ENCODE measurements at regions not wholly inside any gene's neighbourhood (a gene's known extent, or its start where the extent isn't known, plus 50 kb on each side); places are given as distances from the start of the nearest gene placed in this dataset.

- TF ChIP-seq E2F1 (CRISPR knock-in tag; IDR thresholded peaks at IDR 0.05) (no peak), RORB (CRISPR knock-in tag; IDR thresholded peaks at IDR 0.05) (no peak), AFF4 (CRISPR knock-in tag; IDR thresholded peaks at IDR 0.05; ENCODE audit: borderline replicate concordance) (no peak), AR (CRISPR knock-in tag; IDR thresholded peaks at IDR 0.05) (no peak), OVOL2 (CRISPR knock-in tag; IDR thresholded peaks at IDR 0.05; ENCODE audit: borderline replicate concordance) (no peak), ATF6 (CRISPR knock-in tag; IDR thresholded peaks at IDR 0.05) (no peak)
Measured at GRCh38 chr14:34204774-34205173, 253.9 kb upstream of the EGLN3 start (continued).

- Mint-ChIP-seq H3K4me1 (no peaks in the 10 kb centered on the region), H3K36me3 (no peaks in the 10 kb centered on the region), H3K27ac (no peak overlapping the region), H3K9me3 (peaks cover 16% of the 10 kb centered on the region), H3K4me3 (no peak overlapping the region), H3K27me3 (ENCODE audit: low read depth) (0 out of 2 replicates have a peak, but pooled peaks cover 2% of the 10 kb centered on the region)
- CTCF ChIA-PET: no interaction called here
- DNase-seq (ENCODE audit: low spot score): no peak
- no peak for ATAC-seq
- POLR2A ChIA-PET: no interaction called here
- TF ChIP-seq FOXP4 (CRISPR knock-in tag; IDR thresholded peaks at IDR 0.05) (no peak), ATF1 (CRISPR knock-in tag; IDR thresholded peaks at IDR 0.05) (no peak), ZNF219 (CRISPR knock-in tag; IDR thresholded peaks at IDR 0.05; ENCODE audit: borderline replicate concordance) (no peak), ETV6 (CRISPR knock-in tag; IDR thresholded peaks at IDR 0.05) (no peak), TEAD1 (CRISPR knock-in tag; IDR thresholded peaks at IDR 0.05) (no peak), HMGXB4 (CRISPR knock-in tag; IDR thresholded peaks at IDR 0.05) (no peak), USF1 (CRISPR knock-in tag; IDR thresholded peaks at IDR 0.05) (no peak), ZMAT4 (CRISPR knock-in tag; IDR thresholded peaks at IDR 0.05) (no peak), KAT7 (CRISPR knock-in tag; IDR thresholded peaks at IDR 0.05; ENCODE audit: borderline replicate concordance) (no peak), USF2 (CRISPR knock-in tag; IDR thresholded peaks at IDR 0.05) (no peak), SMAD3 (CRISPR knock-in tag; IDR thresholded peaks at IDR 0.05; ENCODE audit: borderline replicate concordance) (no peak)
Measured at GRCh38 chr14:34203251-34203722, 252.4 kb upstream of the EGLN3 start.
